ENCODE measurements at regions not wholly inside any gene's neighbourhood (a gene's known extent, or its start where the extent isn't known, plus 50 kb on each side); places are given as distances from the start of the nearest gene placed in this dataset.

GRCh38 chr7:42700406-42701327, 211.2 kb downstream of the C7orf25 start:
- CTCF ChIA-PET: interaction anchor here (0.5 to 1.2 kb wide), 6 partner anchors 9 to 902 kb away, joined by 3 to 4 read pairs (median 4); no protein-coding TSS in a partner anchor
- H3K4me3 Mint-ChIP-seq (ENCODE audit: unreplicated experiment): no peak overlapping the region
- TF ChIP-seq CTCF (IDR thresholded peaks at IDR 0.05; ENCODE audit: unreplicated experiment): no peak
- no peaks in the 10 kb centered on the region for H3K36me3 Mint-ChIP-seq (ENCODE audit: insufficient read depth, unreplicated experiment)
- no peak for DNase-seq (ENCODE audit: unreplicated experiment)
- POLR2A ChIA-PET: interaction anchor here (0.5 kb wide), 1 partner anchor 575 kb away, joined by 4 read pairs; no protein-coding TSS in a partner anchor
- intact Hi-C loops (cut with micrococcal nuclease): loop anchor here (10.0 kb wide), 1 partner anchor 124 kb away; no protein-coding TSS in a partner anchor
- no peak overlapping the region for H3K27ac Mint-ChIP-seq (ENCODE audit: low read depth, unreplicated experiment)
- no TSS peak for BruUV-seq (replicated peaks)
- no peaks in the 10 kb centered on the region for H3K27me3 Mint-ChIP-seq (ENCODE audit: insufficient read depth, unreplicated experiment)
- no peaks in the 10 kb centered on the region for H3K9me3 Mint-ChIP-seq (ENCODE audit: unreplicated experiment)
- H3K4me1 Mint-ChIP-seq (ENCODE audit: insufficient read depth, unreplicated experiment): no peaks in the 10 kb centered on the region

GRCh38 chr7:42699380-42700178, 212.3 kb downstream of the C7orf25 start:
- POLR2A ChIA-PET: no interaction called here
- CTCF ChIA-PET: interaction anchor here (0.5 to 1.2 kb wide), 3 partner anchors 136 to 723 kb away, joined by 3 to 4 read pairs (median 3); no protein-coding TSS in a partner anchor

GRCh38 chr7:42698600-42699374, 213.1 kb downstream of the C7orf25 start:
- H3K36me3 Mint-ChIP-seq (ENCODE audit: insufficient read depth, unreplicated experiment): no peaks in the 10 kb centered on the region
- no peak overlapping the region for H3K27ac Mint-ChIP-seq (ENCODE audit: low read depth, unreplicated experiment)
- no peaks in the 10 kb centered on the region for H3K27me3 Mint-ChIP-seq (ENCODE audit: insufficient read depth, unreplicated experiment)
- DNase-seq (ENCODE audit: unreplicated experiment): no peak
- H3K4me1 Mint-ChIP-seq (ENCODE audit: insufficient read depth, unreplicated experiment): no peaks in the 10 kb centered on the region
- no TSS peak for BruUV-seq (replicated peaks)
- TF ChIP-seq CTCF (IDR thresholded peaks at IDR 0.05; ENCODE audit: unreplicated experiment): no peak
- CTCF ChIA-PET: interaction anchor here (2.9 kb wide), 1 partner anchor 758 kb away, joined by 10 read pairs; no protein-coding TSS in a partner anchor
- no peaks in the 10 kb centered on the region for H3K9me3 Mint-ChIP-seq (ENCODE audit: unreplicated experiment)
- POLR2A ChIA-PET: no interaction called here
- H3K4me3 Mint-ChIP-seq (ENCODE audit: unreplicated experiment): no peak overlapping the region
- intact Hi-C loops (cut with micrococcal nuclease): no loop called here

More at GRCh38 chr7:42699380-42700178, 212.3 kb downstream of the C7orf25 start:
- H3K9me3 Mint-ChIP-seq (ENCODE audit: unreplicated experiment): no peaks in the 10 kb centered on the region
- no peak for TF ChIP-seq CTCF (IDR thresholded peaks at IDR 0.05; ENCODE audit: unreplicated experiment)
- no peak overlapping the region for H3K27ac Mint-ChIP-seq (ENCODE audit: low read depth, unreplicated experiment)
- no peak for DNase-seq (ENCODE audit: unreplicated experiment)
- no peaks in the 10 kb centered on the region for H3K4me1 Mint-ChIP-seq (ENCODE audit: insufficient read depth, unreplicated experiment)
- H3K36me3 Mint-ChIP-seq (ENCODE audit: insufficient read depth, unreplicated experiment): no peaks in the 10 kb centered on the region
- BruUV-seq (replicated peaks): no TSS peak
- H3K4me3 Mint-ChIP-seq (ENCODE audit: unreplicated experiment): no peak overlapping the region
- intact Hi-C loops (cut with micrococcal nuclease): loop anchor here (10.0 kb wide), 1 partner anchor 125 kb away; no protein-coding TSS in a partner anchor
- H3K27me3 Mint-ChIP-seq (ENCODE audit: insufficient read depth, unreplicated experiment): no peaks in the 10 kb centered on the region
